Islet precursor cell (in vitro differentiated cells): ENCODE measurements at regions not wholly inside any gene's neighbourhood (a gene's known extent, or its start where the extent isn't known, plus 50 kb on each side); places are given as distances from the start of the nearest gene placed in this dataset.
A peak's percentile ranks its signal among the peaks of the same experiment; 100 is the strongest.
"Not testable (repeated sequence)": the region's sequence is repeated elsewhere in the genome, so short reads cannot be mapped to it uniquely, and the experiment has no call there.

Experiments
- DNase-seq: peaks from one replicate; pipeline ENCODE4 v3.0.0-alpha.2; 2018

DNA sequence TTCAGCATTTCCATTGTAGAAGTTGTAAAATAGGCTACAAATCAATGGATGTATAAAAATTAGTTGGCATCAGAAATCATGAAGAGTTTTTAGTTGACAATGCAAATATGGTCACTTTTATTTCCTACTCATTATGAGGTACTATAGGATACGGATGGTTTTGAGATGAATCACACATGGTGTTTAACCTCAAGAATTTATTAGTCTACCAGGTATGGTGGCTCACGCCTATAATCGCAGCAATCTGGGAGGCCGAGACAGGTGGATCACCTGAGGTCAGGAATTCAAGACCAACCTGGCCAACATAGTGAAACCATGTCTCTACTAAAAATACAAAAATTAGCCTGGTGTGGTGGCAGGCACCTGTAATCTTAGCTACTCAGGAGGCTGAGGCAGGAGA, 1119.0 kb downstream of the NXPH1 start:
- peak; percentile 62 for DNase-seq

- no peak for DNase-seq
These were observed 1124.4 kb downstream of the NXPH1 start for GRCh38 chr7:9557853-9558252.

DNA sequence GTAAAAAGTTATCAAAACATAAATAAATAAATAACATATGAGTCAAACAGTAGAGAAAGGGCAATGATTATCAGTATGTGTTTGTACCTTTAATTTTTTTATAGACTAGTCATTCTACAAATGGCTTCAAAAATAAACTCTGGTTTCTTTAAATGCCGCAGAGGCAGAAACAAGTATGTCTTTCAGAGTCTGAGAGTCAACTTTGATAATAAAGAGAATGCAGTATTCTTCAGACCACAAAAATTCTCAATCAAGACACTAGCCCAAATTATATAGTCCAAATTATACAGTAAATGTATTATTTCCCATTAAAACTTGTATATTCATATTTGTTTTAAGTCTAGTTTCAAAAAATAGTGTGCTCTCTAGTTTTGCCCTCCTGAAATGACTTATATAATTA, 1142.3 kb downstream of the NXPH1 start:
- no peak for DNase-seq

DNA sequence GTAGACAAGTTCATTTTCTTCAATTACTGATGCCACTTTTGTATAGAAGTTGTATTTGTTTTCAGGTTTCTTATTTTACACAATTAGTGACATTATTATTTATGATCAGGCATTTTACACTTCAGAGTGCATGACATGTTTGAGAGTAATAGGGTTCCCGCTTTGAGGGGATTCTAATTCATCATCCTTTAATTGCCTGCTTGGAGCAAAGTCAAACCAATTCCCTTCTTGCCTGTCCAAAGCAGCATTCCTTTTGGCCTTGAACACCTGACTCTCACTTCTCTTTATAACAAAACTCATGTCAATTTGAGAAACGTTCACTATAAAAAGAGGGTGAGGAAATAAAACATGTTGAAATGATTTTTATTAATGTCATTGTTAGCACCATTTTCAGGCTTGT, 1149.4 kb downstream of the NXPH1 start:
- DNase-seq = no peak

DNA sequence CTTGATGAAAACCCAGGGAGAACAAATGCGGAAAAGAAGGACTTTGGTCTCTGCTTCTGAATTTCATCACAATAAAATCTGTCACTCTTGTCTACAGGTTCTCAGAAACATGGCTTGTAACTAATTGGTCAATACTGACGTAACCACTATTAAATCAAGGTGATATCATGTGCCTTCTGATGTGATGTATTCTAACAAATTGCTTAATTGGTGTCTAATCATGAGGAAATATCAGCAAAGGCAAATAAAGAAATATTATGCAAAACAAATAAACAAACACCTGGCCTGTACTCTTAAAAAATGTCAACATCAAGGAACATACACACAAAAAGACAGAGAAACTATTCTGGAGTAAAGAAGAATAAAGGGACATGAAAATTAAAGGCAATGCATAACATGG, 1165.0 kb downstream of the NXPH1 start:
- DNase-seq = no peak

- DNase-seq = peak; percentile 57
These were observed 1167.6 kb downstream of the NXPH1 start for GRCh38 chr7:9600974-9601373.

DNA sequence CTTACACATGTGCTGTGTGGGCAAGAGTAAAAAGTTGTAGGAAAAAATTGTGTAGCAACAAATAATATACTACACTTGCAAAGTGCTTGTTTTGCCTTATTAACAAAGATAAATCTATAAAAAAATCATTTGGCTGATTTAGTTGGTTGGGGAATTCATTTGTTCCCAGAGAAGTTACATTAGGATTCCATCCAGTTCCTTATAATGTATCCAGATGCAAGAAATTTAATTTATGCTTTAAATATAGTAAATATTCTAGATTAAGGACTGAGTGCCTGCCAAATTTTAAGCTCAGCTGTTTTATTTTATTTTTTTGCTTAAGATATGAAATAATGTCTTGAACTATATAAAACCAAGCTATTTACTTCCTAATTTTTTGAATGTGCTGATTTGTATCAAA, 1169.9 kb downstream of the NXPH1 start:
- no peak for DNase-seq

DNA sequence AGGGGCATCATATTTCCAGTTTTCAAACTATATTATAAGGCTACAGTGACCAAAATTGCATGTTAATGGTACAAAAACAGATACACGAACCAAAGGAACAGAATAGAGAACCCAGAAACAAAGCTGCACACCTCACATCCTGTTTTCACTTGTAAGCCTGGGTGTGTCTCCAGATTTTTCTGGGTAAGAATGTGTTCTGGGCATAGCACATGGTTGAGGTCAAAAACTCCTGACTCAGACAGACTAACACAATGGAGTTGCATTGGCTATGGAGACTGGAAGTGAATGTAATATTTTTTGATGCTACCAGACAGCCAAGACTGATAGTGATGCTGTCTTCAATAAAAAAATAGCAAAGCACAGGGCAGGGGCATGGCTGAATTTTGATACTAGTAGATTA, 1175.2 kb downstream of the NXPH1 start:
- no peak for DNase-seq

DNA sequence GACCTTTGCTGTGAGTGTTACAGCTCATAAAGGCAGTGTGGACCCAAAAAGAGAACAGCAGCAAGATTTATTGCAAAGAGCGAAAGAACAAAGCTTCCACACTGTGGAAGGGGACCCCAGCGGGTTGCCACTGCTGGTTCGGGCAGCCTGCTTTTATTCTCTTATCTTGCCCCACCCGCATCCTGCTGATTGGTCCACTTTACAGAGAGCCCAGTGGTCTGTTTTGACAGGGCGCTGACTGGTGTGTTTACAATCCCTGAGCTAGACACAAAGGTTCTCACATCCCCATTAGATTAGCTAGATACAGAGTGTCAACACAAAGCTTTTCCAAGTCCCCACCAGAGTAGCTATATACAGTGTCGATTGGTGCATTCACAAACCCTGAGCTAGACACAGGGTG, 1187.5 kb downstream of the NXPH1 start:
- not testable (repeated sequence) for DNase-seq

DNA sequence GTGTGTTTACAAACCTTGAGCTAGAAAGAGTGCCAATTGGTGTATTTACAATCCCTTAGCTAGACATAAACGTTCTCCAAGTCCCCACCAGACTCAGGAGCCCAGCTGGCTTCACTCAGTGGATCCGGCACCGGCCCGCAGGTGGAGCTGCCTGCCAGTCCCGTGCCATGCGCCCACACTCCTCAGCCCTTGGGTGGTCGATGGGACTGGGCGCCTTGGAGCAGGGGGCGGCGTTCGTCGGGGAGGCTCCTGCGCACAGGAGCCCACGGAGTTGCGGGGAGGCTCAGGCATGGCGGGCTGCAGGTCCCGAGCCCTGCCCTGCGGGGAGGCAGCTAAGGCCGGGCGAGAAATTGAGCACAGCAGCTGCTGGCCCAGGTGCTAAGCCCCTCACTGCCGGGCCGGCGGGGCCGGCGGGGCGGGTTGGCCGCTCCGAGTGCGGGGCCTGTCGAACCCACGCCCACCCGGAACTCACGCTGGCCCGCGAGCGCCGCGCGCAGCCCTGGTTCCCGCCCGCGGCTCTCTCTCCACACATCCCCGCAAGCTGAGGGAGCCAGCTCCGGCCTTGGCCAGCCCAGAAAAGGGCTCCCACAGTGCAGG, 1188.0 kb downstream of the NXPH1 start:
- not testable (repeated sequence) for DNase-seq

- no peak for DNase-seq
These were observed 1188.5 kb downstream of the NXPH1 start for GRCh38 chr7:9621927-9622326.

GRCh38 chr7:9625953-9626352, 1192.5 kb downstream of the NXPH1 start:
- DNase-seq = no peak

DNA sequence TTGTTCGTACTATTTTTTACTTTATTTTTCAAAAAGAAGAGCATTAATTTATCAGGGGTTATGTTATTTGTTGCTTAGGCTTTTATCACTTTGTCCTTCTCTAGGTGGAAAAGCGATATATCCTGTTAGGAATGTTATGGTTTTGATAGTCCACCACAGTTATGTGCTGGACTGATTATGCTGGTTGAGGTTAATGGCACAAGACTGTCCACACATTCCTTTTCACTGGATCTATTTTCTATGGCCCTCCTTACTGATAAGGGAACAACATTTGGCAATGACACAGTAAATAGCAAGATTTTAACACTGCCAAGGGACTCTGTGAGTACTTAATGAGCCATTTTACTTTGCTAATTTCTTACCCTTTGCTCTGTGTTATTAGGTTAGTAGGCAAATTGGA, 1212.3 kb downstream of the NXPH1 start:
- DNase-seq = no peak

DNA sequence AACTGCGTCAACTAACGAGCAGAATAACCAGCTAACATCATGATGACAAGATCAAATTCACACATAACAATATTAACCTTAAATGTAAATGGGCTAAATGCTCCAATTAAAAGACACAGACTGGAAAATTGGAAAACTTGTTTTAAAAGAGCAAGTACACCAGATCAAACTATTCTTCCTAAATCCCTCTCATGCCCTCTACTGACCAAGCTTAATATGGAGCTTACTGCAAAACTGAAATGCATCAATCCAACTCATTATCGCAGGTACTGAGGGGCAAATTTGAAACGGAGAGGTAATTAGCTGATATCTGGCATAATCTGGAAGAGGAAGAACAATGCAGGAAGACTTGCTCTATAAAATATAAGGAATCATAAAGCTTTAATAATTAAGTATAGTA, 1223.8 kb downstream of the NXPH1 start:
- DNase-seq = no peak

- no peak for DNase-seq
These were observed 1238.8 kb downstream of the NXPH1 start for GRCh38 chr7:9671979-9672917.

DNA sequence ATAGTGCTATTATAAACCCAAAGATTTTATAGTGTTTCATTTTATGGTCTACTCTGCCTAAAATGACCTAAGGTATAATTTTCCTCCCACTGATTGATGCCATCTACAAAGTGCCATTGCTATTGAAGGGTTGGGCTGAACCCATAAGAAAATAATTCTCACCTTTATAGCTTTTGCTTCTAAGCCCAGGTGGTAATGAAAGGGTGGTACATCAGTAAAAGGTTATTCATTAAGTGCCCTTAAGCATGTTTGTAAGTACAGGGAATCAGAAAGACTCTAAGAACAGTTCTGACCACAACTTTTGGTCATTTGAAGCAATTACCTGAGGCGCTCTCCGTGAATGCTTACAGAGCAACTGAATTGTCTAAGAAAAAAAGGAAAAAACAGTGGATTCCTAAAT, 1247.3 kb downstream of the NXPH1 start:
- no peak for DNase-seq

GRCh38 chr7:9681284-9681683, 1247.9 kb downstream of the NXPH1 start:
- DNase-seq = no peak

DNA sequence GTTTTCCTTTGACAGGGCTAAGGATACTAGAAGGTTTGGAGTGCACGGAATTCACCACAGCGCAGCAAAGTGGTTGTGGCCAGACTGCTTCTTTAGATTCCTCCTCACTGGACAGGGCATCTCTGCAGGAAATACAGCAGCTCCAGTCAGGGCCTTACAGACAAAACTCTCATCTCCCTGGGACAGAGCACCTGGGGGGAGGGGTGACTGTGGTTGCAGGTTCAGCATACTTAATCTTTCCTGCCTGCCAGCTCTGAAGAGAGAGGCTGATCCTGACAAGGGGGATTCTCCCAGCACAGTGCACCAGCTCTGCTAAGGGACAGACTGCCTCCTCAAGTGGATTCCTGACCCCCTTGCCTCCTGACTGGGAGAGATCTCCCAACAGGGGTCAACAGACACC, 1257.9 kb downstream of the NXPH1 start:
- DNase-seq = peak; percentile 84

- DNase-seq = no peak
These were observed 1265.0 kb downstream of the NXPH1 start for GRCh38 chr7:9698375-9698774.

DNA sequence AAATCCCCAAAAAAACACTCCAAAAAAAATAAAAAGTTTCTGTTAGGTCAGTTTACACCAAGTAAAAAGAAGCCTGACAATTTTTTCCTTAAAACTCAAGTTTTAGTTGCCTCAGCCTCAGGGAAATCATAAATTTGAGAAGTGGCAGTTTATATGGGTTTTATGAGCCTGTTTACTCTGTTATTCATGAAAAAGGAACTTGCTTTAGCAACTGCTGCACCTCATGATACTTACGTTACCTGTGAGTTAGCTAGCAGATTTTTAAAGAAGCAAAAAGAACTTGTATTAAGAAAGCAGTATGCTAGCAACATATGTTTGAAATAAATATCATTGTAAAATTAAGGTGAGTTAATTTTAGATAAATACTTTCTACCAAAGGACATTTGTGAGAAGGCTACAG, 1264.5 kb upstream of the PHF14 start:
- no peak for DNase-seq

GRCh38 chr7:9711259-9711918, 1262.3 kb upstream of the PHF14 start:
- no peak for DNase-seq

DNA sequence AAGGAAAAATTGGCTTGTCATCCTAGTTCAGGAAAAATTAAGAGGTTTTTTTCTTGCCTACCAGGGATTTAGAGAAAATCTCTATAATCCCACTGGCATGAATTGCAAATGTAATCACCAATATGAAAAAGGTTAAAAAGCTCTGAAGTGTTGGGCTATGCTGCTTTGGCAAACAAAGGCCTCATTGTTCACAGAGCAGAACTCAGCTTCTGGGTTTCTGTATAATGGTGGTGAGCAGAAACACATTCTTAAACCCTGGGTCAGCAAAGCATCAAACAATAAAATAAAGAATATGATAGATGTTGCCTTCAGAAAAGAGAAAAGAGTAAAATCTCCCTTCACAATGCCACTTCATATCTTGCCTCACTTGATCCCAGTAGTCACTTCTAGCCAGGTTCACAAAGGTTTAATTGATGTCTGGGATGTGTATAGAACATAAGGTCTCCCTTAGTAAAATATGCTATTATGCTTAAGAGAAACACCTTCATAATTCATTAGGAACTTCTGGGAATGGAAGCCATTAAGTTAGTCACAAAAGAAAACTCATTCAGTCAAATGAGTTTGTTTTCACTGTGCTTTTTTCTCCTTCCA, 1255.5 kb upstream of the PHF14 start:
- no peak for DNase-seq

GRCh38 chr7:9719303-9719702, 1254.4 kb upstream of the PHF14 start:
- DNase-seq = peak; percentile 61

DNA sequence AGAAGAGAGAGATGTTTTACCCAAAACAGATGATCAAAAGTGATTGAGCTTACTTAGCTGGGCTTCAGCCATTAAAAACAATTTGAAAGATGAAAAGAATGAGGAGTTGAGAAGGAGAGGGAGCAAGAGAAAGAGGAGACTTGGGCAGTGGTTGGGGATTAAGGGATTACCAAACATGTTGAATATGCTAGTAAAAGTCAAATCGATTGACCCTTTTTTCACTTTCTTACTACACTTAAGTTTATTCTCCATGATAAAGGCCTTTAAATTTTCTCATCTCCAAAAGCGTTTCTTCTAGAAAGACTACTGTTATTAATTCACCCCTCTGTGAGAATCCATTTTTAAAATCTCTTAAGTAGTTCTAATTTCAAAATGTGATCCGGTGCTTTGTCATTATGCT, 1254.0 kb upstream of the PHF14 start:
- no peak for DNase-seq
